ENCODE measurements at regions not wholly inside any gene's neighbourhood (a gene's known extent, or its start where the extent isn't known, plus 50 kb on each side); places are given as distances from the start of the nearest gene placed in this dataset.

DNA sequence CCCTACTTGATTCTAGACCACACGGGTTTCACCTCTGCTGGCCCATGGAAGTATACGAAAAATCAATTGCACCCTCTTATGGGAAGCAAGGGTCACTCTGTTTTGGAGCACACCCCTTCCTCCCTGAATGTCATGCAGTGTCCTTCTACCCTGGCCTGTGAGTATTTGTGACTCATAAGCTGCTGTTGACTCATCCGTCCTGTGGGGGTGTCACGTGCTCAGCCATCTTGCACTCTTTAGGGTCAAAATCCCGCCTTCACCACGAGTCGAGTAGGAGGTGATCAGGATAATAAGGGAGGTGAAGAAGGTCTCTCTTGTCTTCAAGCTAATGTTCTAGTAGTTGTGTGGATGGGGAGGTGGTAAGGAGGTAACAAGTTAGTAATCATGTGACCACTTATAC, 341.0 kb upstream of the EEF2KMT start:
- DNase-seq (ENCODE audit: low read depth) = no peak

DNA sequence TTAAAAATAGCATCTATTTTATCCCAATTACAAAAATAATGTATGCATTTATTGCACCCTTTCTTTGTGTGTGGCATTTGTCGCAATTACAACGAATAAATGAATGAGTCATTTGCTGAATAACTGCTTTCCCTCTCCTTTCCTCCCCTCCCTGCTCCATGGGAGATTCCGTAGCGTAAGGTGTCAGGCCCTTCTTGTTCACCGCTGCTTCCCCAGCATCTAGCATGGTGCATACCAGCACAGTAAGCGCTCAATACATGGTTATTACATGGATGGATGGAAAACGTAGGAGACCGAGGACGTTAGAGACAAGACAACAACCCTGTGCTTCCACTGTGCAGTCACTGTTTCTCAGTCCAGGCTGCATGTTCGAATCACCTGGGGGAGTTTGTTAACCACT, 336.0 kb upstream of the EEF2KMT start:
- no peak for DNase-seq (ENCODE audit: low read depth)

DNA sequence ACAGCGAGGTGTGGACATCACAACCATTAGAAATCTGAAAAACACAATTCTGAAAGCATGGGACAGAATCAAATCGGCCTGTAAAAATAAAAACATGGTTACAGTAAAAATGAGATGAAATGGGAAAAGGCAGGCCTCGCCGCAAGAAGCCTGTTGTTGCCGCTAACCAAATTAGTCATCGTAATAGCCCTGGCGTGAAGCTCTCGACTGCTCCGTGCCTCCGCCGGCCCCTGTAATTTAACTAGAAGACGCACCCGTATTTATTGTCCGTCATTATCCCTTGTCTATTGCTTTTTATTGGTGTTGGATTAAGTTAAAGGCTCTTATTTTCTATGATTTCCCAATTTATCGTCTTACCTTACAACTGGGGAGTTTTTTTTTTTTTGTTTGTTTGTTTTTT, 334.6 kb upstream of the EEF2KMT start:
- DNase-seq (ENCODE audit: low read depth) = no peak

DNA sequence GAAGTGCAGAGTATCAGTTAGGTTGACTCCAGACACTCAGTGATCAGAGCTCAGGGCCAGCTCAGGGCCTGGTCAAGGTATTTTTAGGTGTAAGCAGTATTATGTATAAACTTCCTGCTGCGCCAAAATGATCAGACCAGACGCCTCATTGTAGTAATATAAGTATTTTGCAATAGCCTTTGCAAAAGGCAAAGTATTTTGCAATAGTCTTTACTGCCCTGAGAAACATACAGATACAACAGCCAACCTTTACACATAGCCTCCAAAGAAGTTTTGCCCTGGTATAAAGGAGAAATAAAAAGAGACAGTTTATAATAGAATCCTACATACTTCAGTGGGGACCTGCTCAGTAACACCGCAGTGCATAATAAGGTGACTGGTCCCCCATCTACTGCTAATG, 333.0 kb upstream of the EEF2KMT start:
- DNase-seq (ENCODE audit: low read depth) = no peak

DNA sequence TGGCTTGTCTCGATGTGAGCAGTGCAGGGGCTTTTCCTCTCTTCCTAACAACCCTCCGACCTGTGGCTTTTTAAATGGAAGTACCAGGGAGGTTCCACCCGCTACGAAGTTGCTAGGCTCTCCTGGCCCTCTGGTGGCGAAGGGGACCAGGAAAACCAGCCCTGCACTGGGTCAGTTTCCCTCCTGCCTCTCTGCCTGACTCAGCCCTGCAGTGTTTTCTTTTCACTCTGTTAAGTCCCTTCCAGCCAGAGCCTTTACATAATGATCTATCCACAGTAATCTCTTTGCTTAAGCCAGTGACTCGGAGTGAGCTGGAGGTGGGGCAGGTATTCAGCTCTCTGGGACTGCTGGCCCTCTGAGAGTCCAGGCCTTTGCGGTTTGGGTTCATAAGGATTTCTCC, 331.3 kb upstream of the EEF2KMT start:
- no peak for DNase-seq (ENCODE audit: low read depth)

DNA sequence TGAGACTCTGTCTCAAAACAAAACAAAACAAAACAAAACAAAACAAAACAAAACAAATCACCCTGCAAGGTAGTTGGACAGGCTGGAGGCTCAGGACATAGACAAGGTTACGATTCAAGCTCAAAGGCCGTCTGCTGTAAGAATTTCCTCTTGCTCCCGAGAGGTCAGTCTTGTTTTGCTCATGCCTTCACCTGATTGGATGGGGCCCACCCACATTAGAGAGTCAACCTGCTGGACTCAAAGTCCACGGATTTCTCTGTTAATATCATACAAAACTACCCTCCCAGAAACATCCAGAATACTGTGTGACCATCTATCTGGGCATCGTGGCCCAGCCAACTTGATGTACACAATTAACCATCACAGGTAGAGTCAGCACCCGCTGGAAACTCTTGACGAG, 330.0 kb upstream of the EEF2KMT start:
- DNase-seq (ENCODE audit: low read depth) = no peak

DNA sequence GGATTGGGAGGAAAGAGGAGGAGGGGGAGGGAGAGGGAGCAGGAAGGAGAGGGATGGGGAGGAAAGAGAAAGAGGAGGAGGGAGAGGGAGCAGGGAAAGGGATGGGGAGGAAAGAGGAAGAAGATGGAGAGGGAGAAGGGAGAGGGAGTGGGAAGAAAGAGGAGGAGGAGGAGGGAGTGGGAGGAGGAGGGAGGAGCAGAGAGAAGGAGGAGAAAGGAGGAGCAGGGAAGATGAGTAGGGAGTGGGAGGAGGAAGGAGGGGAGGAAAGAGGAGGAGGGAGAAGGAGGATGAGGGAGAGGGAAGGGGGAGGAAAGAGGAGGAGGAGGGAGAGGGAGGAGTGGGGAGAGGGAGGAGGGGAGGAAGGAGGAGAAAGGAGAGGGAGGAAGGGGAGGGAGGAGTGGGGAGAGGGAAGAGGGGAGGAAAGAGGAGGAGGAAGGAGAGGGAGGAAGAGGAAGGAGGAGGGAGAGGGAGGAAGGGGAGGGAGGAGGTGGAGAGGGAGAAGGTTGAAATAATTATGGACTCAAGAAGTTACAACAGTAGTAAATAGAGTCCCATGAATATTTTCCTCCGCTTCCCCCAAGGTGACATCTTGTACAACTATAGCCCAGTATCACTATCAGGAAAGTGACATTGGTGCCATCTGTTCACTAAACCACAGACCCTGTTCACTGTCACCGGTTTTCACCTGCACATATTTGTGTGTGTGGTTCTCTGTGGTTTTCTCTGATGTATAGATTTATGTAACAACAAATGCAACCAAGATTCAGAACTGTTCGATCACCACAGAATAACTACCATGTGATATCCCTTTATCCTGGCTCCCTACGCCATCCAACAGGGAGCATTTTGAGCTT, 325.3 kb upstream of the EEF2KMT start:
- DNase-seq (ENCODE audit: low read depth) = no peak

DNA sequence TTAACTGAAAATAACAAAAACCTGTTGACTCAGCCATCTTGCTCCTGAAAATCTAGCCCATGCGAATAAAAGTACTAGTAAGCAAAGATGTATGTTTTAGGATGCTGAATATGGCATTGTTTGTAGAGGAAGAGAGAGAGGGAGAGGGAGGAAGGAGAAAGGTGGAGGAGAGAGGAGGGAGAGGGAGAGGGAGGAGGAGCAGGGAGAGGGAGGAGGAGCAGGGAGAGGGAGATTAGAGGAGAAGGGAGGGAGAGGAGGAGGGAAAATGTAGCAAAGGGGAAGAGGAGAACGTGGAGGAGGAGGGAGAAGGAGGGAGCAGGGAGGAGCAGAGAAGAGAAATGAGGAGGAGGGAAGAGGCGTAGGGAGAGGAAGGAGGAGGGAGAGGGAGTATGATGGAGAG, 324.5 kb upstream of the EEF2KMT start:
- DNase-seq (ENCODE audit: low read depth) = no peak

DNA sequence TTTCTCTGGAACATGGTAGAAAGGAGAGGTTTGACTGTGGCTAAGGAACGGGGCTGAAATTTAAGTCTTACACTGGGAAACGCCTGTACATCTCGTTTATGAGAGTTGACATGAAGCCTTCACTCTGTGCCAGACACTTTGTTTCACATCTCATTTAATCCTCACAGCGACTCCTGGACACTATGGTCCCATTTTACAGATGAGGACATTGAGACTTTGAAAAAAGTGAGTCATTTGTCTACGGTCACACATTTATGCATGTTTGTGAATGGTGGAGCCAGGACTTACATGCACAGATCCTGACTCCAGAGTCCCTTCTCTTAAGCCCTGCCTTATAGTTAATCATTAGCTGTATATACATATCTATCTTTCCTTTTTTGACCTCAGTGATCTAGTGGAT, 318.4 kb upstream of the EEF2KMT start:
- no peak for DNase-seq (ENCODE audit: low read depth)

DNA sequence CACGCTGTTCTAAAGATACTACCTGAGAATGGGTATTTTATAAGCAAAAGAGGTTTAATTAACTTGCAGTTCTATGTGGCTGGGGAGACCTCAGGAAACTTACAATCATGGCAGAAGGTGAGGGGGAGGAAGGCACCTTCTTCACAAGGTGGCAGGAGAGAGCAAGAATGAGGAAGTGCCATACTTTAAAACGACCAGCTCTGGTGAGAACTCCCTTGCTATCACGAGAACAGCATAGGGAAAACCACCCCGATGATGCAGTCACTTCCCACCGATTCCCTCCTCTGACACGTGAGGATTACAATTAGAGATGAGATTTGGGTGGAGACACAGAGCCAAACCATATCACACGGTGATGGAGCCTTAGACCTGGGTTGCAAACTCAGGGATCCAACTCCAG, 317.5 kb upstream of the EEF2KMT start:
- DNase-seq (ENCODE audit: low read depth) = no peak

DNA sequence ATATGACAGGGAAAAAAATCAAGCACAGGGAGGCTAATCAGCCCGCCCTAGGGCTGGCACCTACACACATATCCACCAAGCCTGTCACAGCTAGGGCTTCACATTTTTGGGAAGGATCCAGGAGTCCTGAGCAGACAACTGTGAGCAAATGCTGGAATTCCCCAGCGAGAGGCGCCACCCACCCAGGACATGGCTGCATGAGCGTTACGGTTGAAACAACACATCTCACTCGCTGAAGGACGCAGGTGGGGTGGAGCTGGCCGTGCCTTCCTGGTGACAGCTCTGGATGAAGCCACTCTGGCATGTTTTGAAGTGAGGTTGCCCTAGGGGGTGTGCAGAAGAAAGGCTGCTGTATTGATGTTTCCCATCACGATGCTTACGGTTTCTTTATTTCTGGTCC, 315.1 kb upstream of the EEF2KMT start:
- no peak for DNase-seq (ENCODE audit: low read depth)

DNA sequence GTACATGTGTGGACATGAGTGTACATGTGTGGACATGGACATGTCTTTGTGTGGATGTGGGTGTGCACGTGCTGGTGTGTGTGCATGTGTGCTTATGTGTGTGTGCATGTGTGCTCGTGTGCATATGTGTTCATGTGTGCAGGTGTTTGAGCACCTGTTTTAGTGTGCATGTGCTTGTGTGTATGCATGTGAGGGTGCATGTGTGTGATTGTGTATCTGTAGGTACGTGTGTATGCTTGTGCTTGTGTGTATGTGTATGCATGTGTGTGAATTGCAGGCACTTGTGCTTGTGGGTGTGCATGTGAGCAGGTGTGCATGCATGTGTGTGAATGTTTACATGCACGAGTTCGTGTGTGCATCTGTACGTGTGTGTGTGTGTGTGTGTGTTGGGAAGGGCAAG, 300.6 kb upstream of the EEF2KMT start:
- DNase-seq (ENCODE audit: low read depth) = no peak

DNA sequence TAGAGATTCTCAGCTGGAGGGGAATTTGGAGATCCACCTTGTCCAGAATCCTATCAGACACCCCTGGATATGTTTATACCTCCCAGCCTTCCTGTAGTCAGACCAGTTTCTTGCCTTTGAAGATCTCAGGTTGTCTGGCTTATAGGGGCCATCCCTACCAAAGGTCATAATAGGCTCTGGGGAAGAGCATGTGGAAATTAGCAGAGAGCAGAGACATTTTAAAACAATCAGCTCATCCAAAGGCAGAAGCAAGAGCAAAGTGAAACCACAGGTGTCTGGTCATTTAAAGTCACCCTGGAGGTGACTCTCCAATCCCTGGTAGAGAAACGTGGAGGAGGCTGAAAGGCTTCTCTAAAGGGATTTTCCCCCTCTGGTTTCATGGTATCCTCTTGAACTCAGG, 299.3 kb upstream of the EEF2KMT start:
- no peak for DNase-seq (ENCODE audit: low read depth)

DNA sequence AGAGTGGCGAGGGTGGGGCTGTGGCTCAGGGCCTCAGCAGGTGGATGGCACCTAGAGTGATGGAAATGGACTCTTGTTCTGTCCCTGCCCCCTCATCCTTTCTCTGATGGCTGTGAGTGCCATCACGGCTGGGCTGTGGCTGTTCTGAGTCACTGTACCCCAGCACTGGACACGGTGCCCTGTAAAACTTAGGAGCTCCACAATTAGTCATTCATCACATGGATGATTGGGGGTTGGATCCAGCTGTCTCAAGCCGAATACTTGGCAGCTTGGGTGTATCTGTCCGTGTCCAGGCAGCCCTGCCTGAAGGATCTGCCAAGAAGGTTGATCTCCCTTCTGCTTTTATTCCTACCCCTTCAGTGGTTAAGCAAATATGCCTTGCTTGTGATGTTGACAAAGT, 295.5 kb upstream of the EEF2KMT start:
- no peak for DNase-seq (ENCODE audit: low read depth)

DNA sequence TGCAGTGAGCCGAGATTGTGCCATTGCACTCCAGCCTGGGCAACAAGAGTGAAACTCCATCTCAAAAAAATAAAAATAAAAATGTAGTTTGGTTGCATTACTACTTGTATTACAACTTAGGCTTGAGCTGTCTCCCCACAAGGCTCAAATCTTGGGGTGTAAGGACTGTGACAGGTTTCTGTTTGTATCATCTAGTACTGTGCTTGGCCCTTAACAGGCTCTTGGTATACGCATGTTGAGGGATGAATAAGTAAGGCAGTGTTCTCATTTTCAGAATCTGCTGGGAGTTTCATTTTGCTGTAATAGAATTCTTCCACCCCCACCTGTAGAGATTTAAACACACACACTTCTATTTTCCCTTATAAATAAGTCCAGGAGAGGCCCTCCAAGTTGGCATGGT, 289.4 kb upstream of the EEF2KMT start:
- no peak for DNase-seq (ENCODE audit: low read depth)

DNA sequence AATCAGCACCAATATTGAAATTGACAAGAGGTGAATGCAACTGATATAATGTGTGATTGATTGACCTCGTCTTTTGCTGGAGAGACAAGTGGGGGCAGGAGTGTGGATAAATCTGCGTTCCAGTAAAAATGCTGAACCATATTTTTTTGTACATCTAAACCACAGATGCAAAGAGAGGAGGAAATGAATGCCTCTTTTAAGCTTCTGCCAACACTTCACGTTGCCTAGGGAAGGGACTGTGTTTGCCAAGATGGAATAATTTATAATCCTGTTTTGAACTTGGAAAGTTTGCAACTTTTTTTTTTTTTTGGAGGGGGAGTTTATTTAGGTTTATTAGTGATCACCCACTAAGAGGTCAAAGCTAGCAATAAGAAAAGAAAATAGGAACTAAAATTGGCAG, 288.2 kb upstream of the EEF2KMT start:
- no peak for DNase-seq (ENCODE audit: low read depth)

DNA sequence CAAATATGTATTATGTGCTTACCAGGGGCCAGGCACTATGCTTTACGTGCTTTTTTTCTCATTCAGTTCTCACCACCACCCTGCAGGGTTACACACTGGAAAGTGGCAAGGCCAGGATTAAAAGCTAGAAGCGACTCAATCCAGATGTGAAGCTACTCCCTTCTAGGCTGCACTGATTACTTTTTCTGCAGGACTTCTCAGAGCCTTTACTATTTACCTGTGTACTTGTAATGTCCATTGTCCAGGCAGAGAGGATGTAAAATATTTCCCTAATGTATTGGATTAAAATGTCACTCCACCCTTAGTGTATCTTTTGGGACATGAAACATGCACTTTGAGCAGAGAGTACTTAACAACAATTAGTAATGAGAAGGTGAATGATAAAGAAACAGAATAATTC, 287.5 kb upstream of the EEF2KMT start:
- no peak for DNase-seq (ENCODE audit: low read depth)

DNA sequence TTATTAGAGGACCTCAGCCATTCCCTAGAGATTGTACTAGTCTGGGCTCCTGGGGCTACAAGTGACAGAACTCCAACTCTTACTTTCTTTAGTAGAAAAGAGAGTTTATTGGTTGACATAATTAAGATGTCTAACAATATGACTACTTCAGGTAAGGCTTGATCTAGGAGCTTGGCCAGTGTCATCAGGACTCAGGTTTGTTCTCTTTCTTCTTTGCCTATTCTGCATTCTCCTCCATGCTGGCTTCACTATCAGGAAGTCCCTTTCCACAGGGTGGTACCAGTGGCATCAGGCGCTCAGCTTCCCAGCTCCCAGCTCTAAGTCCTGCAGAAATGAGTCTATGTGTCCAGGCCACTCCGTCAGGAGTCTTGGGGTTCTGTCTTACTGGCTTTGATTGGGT, 286.1 kb upstream of the EEF2KMT start:
- no peak for DNase-seq (ENCODE audit: low read depth)

DNA sequence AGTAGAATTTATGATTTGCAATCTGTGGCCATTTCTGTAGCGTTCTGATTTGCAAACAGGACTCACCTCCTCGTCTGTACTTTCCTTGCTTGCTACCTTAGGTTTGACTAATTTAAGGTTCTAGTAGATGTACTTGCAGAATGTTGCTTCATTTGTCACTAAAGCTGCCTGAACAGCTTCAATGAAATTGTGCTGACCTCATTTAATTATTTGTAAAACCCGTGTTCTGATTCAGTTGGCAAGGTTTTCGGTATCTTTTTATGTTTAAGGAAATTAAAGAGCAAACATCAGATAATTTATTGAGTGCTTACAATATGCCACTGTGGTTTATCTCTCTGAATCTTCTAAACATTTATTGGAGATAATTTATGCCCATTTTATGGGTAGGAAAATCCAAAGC, 284.9 kb upstream of the EEF2KMT start:
- DNase-seq (ENCODE audit: low read depth) = no peak

DNA sequence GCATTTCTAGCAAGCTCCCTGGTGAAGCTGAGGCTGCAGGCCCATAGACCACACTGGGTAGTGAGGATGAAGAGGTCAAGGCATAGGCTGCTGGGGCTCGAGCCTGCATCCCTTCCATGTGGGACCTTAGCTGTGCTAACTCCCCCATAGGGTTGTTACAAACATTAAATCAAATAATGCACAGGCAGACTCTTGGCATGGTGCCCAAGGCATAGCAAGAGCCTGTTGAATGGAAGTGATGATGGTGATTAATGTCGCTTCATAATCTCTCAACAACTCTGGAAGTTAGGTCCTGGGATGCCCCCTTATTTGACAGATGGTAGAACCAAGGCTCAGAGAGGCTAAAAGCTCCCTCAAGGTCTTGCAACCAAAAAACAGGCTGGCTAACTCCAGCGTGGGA, 283.9 kb upstream of the EEF2KMT start:
- no peak for DNase-seq (ENCODE audit: low read depth)

DNA sequence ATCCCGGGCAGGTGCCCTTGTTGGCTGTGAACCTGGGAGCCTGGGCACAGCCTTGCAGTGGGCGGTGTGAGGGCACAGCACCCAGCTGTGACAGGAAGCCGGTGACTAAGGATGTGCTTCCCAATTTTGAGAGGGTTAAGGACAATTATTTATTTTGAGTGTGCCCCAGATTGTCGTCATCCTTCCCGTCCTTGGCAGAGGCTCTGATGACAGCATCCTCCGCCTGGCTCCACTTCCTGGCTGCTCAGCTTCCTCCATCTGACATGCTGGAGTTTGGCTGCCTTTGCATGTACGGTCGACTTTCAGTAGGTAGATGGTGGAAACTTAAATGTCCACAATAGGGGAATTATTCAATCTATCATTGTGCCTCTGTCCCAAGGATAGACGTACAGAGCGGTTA, 282.4 kb upstream of the EEF2KMT start:
- no peak for DNase-seq (ENCODE audit: low read depth)

DNA sequence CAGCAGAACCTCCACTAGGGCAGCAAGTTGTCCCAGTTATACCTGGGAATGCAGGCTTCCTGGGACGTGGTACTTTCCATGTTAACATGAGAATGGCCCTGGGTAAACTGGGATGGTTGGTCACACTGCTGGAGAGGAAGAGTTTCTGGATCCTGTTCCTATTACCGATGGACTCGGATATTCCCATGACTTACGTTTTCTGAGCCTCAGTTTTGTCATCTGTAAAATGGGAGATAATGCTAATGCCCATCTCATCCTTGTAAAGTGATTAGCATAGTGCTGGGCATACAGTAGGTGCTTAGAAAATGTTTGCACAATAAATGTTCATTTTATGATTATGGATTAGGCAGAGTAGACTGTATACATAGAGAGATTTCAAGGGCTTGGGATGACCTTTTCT, 280.9 kb upstream of the EEF2KMT start:
- DNase-seq (ENCODE audit: low read depth) = no peak

DNA sequence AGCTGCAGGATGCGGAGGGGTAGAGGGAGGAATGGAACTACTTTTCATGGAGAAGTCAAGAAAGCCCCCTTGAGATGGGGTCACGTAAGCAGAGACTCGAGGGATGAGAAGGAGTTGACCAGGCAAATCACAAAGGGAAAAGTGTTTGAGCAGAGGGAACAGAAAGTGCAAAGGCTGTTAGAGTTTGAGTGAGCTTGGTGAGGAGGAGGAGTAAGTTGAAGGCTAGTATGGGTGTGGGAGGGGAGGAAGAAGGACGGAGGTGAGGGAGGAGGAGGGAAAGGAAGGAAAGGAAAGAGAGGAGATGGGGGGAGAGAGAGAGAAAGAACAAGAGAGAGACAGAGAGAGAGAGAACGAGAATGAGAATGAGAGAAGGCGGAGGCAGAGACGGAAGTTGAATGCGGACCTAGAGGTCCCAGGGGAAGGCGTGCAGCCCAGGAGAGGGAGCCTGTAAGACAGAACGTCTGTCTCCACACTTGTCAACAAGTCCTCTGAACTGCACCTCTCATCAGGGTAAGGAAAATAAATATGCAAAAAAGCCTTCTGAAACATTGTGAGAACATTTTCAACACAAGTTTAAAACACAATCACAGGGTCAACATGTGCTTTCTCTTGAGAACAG, 279.8 kb upstream of the EEF2KMT start:
- no peak for DNase-seq (ENCODE audit: low read depth)

DNA sequence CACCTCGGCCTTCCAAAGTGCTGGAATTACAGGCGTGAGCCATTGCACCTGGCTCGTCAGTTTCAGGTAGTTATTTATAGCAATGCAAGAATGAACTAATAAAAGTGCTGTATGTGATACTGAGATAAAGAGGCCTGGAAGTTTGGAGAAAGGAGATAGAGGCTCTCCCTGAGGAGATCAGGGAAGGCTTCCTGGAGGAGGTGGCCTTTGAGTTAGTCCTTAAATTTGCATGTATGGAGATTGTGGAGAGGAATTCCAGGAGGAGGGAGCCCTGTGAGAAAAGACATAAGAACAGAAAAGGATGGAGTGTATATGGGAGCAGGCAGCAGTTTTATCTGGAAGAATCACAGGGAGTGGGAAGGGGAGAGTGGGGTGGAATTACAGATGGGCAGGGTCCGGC, 276.6 kb upstream of the EEF2KMT start:
- DNase-seq (ENCODE audit: low read depth) = no peak
